ENCODE measurements at regions not wholly inside any gene's neighbourhood (a gene's known extent, or its start where the extent isn't known, plus 50 kb on each side); places are given as distances from the start of the nearest gene placed in this dataset.

DNA sequence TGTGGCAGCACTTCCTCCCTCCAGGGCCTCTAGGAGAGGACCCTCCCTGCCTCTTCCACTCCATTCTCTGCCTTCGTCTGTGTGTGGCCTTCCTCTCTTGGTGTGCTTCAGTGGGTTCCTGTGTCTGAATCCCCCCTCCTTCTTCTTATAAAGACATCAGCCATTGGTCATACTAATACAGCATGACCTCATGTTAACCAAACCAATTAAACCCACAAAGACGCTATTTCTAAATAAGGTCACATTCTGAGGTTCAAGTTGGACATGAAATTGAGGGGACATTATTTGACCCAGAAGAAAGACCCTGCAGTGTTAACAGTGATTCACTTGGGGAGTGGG lies 398.6 kb downstream of the SHANK2 start:
- ChIA-PET POLR2A (no interaction called here), CTCF (no interaction called here)
- TF ChIP-seq, protein P1, sequence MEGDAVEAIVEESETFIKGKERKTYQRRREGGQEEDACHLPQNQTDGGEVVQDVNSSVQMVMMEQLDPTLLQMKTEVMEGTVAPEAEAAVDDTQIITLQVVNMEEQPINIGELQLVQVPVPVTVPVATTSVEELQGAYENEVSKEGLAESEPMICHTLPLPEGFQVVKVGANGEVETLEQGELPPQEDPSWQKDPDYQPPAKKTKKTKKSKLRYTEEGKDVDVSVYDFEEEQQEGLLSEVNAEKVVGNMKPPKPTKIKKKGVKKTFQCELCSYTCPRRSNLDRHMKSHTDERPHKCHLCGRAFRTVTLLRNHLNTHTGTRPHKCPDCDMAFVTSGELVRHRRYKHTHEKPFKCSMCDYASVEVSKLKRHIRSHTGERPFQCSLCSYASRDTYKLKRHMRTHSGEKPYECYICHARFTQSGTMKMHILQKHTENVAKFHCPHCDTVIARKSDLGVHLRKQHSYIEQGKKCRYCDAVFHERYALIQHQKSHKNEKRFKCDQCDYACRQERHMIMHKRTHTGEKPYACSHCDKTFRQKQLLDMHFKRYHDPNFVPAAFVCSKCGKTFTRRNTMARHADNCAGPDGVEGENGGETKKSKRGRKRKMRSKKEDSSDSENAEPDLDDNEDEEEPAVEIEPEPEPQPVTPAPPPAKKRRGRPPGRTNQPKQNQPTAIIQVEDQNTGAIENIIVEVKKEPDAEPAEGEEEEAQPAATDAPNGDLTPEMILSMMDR (IDR thresholded peaks at IDR 0.05; ENCODE audit: insufficient read depth in 1 of 2, low read depth in 1 of 2, low read length in 1 of 2, severe bottlenecking in 1 of 2, unreplicated experiment in 1 of 2) = no peak
- H3K36me3 Mint-ChIP-seq (ENCODE audit: insufficient read depth, unreplicated experiment) = peaks cover 8% of the 10 kb centered on the region
- no peaks in the 10 kb centered on the region for H3K4me1 ChIP-seq
- H3K4me3 ChIP-seq (ENCODE audit: low read depth, low read length) = no peak overlapping the region
- H3K4me1 Mint-ChIP-seq (ENCODE audit: low read depth, unreplicated experiment) = no peaks in the 10 kb centered on the region
- no peak overlapping the region for H3K27ac Mint-ChIP-seq (ENCODE audit: unreplicated experiment)
- no peak overlapping the region for H3K4me3 Mint-ChIP-seq (ENCODE audit: unreplicated experiment)
- H3K27me3 Mint-ChIP-seq (ENCODE audit: insufficient read depth, unreplicated experiment) = no peaks in the 10 kb centered on the region
- intact Hi-C loops (cut with micrococcal nuclease; ENCODE audit: unreplicated experiment) = no loop called here
- H3K9me3 ChIP-seq = no peaks in the 10 kb centered on the region
- no peaks in the 10 kb centered on the region for H3K36me3 ChIP-seq (ENCODE audit: control insufficient read depth, insufficient read depth, low read length)
- no peaks in the 10 kb centered on the region for H3K27me3 ChIP-seq (replicated peaks; ENCODE audit: control insufficient read depth, insufficient read depth, low read length)
- no TSS peak for BruUV-seq (replicated peaks)
- no peak for DNase-seq
- H3K9me3 Mint-ChIP-seq (ENCODE audit: unreplicated experiment) = peaks cover 10% of the 10 kb centered on the region

DNA sequence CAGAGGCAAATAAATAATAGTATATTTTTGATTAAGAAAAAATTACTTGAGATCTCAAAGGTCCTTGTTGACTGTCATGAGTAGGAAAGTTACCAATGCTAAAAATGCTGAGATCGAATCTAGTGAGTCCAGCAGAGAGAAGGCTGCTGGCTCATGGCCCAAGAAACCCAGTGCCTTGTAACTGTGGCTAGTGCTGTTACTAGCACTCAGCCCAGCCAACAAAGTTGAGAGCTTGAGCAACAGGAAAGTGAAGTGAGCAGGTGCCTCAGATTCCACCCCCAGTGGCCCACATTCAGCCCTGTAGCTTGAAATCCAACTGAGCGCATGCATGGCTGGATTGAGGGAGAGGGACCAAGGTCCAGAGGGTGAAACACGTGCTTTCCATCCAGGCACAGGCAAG lies 398.2 kb downstream of the SHANK2 start:
- BruUV-seq (replicated peaks) = no TSS peak
- H3K27me3 Mint-ChIP-seq (ENCODE audit: insufficient read depth, unreplicated experiment) = no peaks in the 10 kb centered on the region

DNA sequence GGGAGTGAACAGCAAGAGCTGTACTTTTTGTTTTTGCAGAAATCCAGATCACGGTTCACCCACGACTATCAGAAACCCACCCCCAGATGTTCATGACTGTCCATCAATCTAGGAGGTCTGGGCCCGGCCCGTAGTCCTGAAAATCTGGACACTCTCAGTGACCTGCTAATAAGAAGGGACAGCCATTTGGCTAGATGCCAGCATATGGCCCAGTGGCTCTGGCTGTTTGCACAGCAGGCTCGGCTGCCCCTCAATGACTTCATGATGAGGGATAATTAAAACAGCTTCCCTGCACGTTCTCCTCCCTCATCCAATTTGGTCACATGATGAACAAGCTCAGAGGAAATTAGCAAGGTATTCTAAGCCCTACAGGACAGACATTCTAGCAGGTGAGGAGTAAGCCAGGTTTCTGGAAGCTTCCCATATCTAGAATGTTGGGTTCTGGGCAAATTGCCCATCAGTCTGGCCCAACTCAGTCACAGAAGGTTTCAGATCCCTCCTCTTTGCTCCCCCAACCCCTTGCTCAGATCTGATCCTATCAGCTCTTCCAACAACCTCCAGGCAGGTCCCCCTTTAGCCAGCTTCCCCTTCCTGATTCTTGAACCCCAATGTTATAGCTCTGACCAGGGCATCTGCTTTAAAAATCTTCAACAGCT lies 397.3 kb downstream of the SHANK2 start:
- ChIA-PET POLR2A (no interaction called here), CTCF (no interaction called here)
- H3K4me1 ChIP-seq = no peaks in the 10 kb centered on the region
- no peaks in the 10 kb centered on the region for H3K9me3 ChIP-seq
- TF ChIP-seq, protein P1 (IDR thresholded peaks at IDR 0.05; ENCODE audit: insufficient read depth in 1 of 2, low read depth in 1 of 2, low read length in 1 of 2, severe bottlenecking in 1 of 2, unreplicated experiment in 1 of 2) = no peak
- Mint-ChIP-seq H3K4me3 (ENCODE audit: unreplicated experiment) (no peak overlapping the region), H3K27ac (ENCODE audit: unreplicated experiment) (no peak overlapping the region), H3K9me3 (ENCODE audit: unreplicated experiment) (peaks cover 10% of the 10 kb centered on the region), H3K36me3 (ENCODE audit: insufficient read depth, unreplicated experiment) (peaks cover 4% of the 10 kb centered on the region), H3K27me3 (ENCODE audit: insufficient read depth, unreplicated experiment) (no peaks in the 10 kb centered on the region), H3K4me1 (ENCODE audit: low read depth, unreplicated experiment) (no peaks in the 10 kb centered on the region)
- intact Hi-C loops (cut with micrococcal nuclease; ENCODE audit: unreplicated experiment) = no loop called here
- no peaks in the 10 kb centered on the region for H3K27me3 ChIP-seq (replicated peaks; ENCODE audit: control insufficient read depth, insufficient read depth, low read length)
- BruUV-seq (replicated peaks) = no TSS peak
- no peaks in the 10 kb centered on the region for H3K36me3 ChIP-seq (ENCODE audit: control insufficient read depth, insufficient read depth, low read length)
- H3K4me3 ChIP-seq (ENCODE audit: low read depth, low read length) = no peak overlapping the region
- DNase-seq = no peak

More for the DNA sequence above, 398.2 kb downstream of the SHANK2 start:
- Histone ChIP-seq H3K9me3 (no peaks in the 10 kb centered on the region), H3K27me3 (replicated peaks; ENCODE audit: control insufficient read depth, insufficient read depth, low read length) (no peaks in the 10 kb centered on the region), H3K4me3 (ENCODE audit: low read depth, low read length) (no peak overlapping the region), H3K36me3 (ENCODE audit: control insufficient read depth, insufficient read depth, low read length) (no peaks in the 10 kb centered on the region), H3K4me1 (no peaks in the 10 kb centered on the region)
- Mint-ChIP-seq H3K4me1 (ENCODE audit: low read depth, unreplicated experiment) (no peaks in the 10 kb centered on the region), H3K27ac (ENCODE audit: unreplicated experiment) (no peak overlapping the region), H3K9me3 (ENCODE audit: unreplicated experiment) (peaks cover 10% of the 10 kb centered on the region), H3K36me3 (ENCODE audit: insufficient read depth, unreplicated experiment) (peaks cover 4% of the 10 kb centered on the region), H3K4me3 (ENCODE audit: unreplicated experiment) (no peak overlapping the region)
- intact Hi-C loops (cut with micrococcal nuclease; ENCODE audit: unreplicated experiment) = no loop called here
- DNase-seq = no peak
- ChIA-PET CTCF (no interaction called here), POLR2A (no interaction called here)
- TF ChIP-seq, protein P1 (IDR thresholded peaks at IDR 0.05; ENCODE audit: insufficient read depth in 1 of 2, low read depth in 1 of 2, low read length in 1 of 2, severe bottlenecking in 1 of 2, unreplicated experiment in 1 of 2) = no peak

Data from Caco-2 (cell line).